OCI-LY3 (cell line): ENCODE measurements at regions not wholly inside any gene's neighbourhood (a gene's known extent, or its start where the extent isn't known, plus 50 kb on each side); places are given as distances from the start of the nearest gene placed in this dataset.

Experiments
- H2AFZ ChIP-seq: fragments of 200-600, 300-600 bp; shearing (Covaris generic); 2 replicates; pipeline ENCODE4 v1.6.0; 2014; ENCODE audit warnings: antibody characterized with exemption, low read depth, low read length
- H3K27ac ChIP-seq: fragments of 200-600, 300-600 bp; sonication (generic); 2 replicates; pipeline ENCODE4 v1.5.1; 2014; ENCODE audit warnings: mild to moderate bottlenecking, low read length, moderate library complexity, mixed read lengths
- H3K27me3 ChIP-seq: fragments of 200-600, 300-600 bp; sonication (generic); 2 replicates; pipeline ENCODE4 v1.6.1; 2014; ENCODE audit warnings: low read depth, low read length, mixed read lengths
- H3K36me3 ChIP-seq: fragments of 200-600, 300-600 bp; sonication (generic); replicated peaks from 2 replicates; pipeline ENCODE3; 2014; ENCODE audit warnings: low read depth, low read length, mixed read lengths
- H3K4me1 ChIP-seq: fragments of 300-600, 200-600 bp; sonication (generic); 2 replicates; pipeline ENCODE4 v1.6.1; 2014; ENCODE audit warnings: low read length, mixed read lengths
- H3K4me2 ChIP-seq: fragments of 200-600, 300-600 bp; sonication (generic); 2 replicates; pipeline ENCODE4 v1.6.1; 2014; ENCODE audit warnings: low read length, mixed read lengths
- H3K4me3 ChIP-seq: fragments of 300-600, 200-600 bp; sonication (generic); 2 replicates; pipeline ENCODE4 v1.5.1; 2014; ENCODE audit warnings: antibody characterized with exemption, mild to moderate bottlenecking, low read length, moderate library complexity
- H3K79me2 ChIP-seq: fragments of 300-600, 200-600 bp; shearing (Covaris generic); 2 replicates; pipeline ENCODE4 v1.6.1; 2014; ENCODE audit warnings: mild to moderate bottlenecking, low read length, mixed read lengths
- H3K9ac ChIP-seq: fragments of 300-600, 200-600 bp; shearing (Covaris generic); 2 replicates; pipeline ENCODE4 v1.6.0; 2014; ENCODE audit warnings: mild to moderate bottlenecking, low read length, moderate library complexity
- H3K9me3 ChIP-seq: fragments of 200-600, 300-600 bp; shearing (Covaris generic); 2 replicates; pipeline ENCODE4 v1.6.1; 2014; ENCODE audit warnings: low read length, mixed read lengths; ENCODE audit not compliant: insufficient read depth
- H4K20me1 ChIP-seq: fragments of 200-600, 300-600 bp; sonication (generic); 2 replicates; pipeline ENCODE4 v1.6.1; 2016; ENCODE audit warnings: low read length, mixed read lengths; ENCODE audit not compliant: insufficient read depth
- CTCF ChIP-seq: fragments of 200-600, 300-600 bp; sonication (generic); IDR thresholded peaks from 2 replicates; pipeline ENCODE4 v1.5.1; 2014; ENCODE audit warnings: antibody characterized with exemption, low read length, low read depth
- EZH2phosphoT487 ChIP-seq: fragments of 200-600 bp; shearing (Covaris generic); IDR thresholded peaks from 2 replicates; pipeline ENCODE4 v1.6.1; 2018; ENCODE audit warnings: antibody characterized with exemption, mixed run types, low read depth

- no peaks in the 10 kb centered on the region for H3K79me2 ChIP-seq
- H3K27me3 ChIP-seq: peaks cover 5% of the 10 kb centered on the region; the same call in 1 of the 2 replicates
- no peak overlapping the region for H2AFZ ChIP-seq
- no peak for TF ChIP-seq EZH2phosphoT487
- TF ChIP-seq CTCF: no peak
- H3K27ac ChIP-seq: no peak overlapping the region
- no peak overlapping the region for H3K4me2 ChIP-seq
- no peaks in the 10 kb centered on the region for H3K9me3 ChIP-seq
- no peak overlapping the region for H3K4me3 ChIP-seq
- no peak overlapping the region for H3K9ac ChIP-seq
- no peaks in the 10 kb centered on the region for H3K4me1 ChIP-seq
- H3K36me3 ChIP-seq: no peaks in the 10 kb centered on the region
- H4K20me1 ChIP-seq: no peaks in the 10 kb centered on the region
Measured at GRCh38 chr5:73274881-73275663, 102.1 kb downstream of the TMEM174 start.

GRCh38 chr5:73274121-73274520 is 101.1 kb downstream of the TMEM174 start:
- Histone ChIP-seq H3K27me3 (0 out of 2 replicates have a peak, but pooled peaks cover 5% of the 10 kb centered on the region), H3K4me1 (no peaks in the 10 kb centered on the region), H3K36me3 (no peaks in the 10 kb centered on the region), H3K79me2 (no peaks in the 10 kb centered on the region), H3K4me2 (no peak overlapping the region), H4K20me1 (no peaks in the 10 kb centered on the region), H3K9me3 (no peaks in the 10 kb centered on the region), H3K27ac (no peak overlapping the region), H2AFZ (no peak overlapping the region), H3K4me3 (no peak overlapping the region), H3K9ac (no peak overlapping the region)
- TF ChIP-seq EZH2phosphoT487 (no peak), CTCF (no peak)

- H3K79me2 ChIP-seq: no peaks in the 10 kb centered on the region
- H3K9ac ChIP-seq: no peak overlapping the region
- 0 out of 2 replicates have a peak, but pooled peaks cover 5% of the 10 kb centered on the region for H3K27me3 ChIP-seq
- no peaks in the 10 kb centered on the region for H3K4me1 ChIP-seq
- H3K9me3 ChIP-seq: no peaks in the 10 kb centered on the region
- H3K4me3 ChIP-seq: no peak overlapping the region
- H4K20me1 ChIP-seq: no peaks in the 10 kb centered on the region
- no peak overlapping the region for H2AFZ ChIP-seq
- no peaks in the 10 kb centered on the region for H3K36me3 ChIP-seq
- no peak for TF ChIP-seq EZH2phosphoT487
- TF ChIP-seq CTCF: no peak
- no peak overlapping the region for H3K4me2 ChIP-seq
- no peak overlapping the region for H3K27ac ChIP-seq
Measured at GRCh38 chr5:73273379-73274050, 100.5 kb downstream of the TMEM174 start.

GRCh38 chr5:73272351-73272750 is 99.4 kb downstream of the TMEM174 start:
- Histone ChIP-seq H3K9ac (no peak overlapping the region), H3K27ac (no peak overlapping the region), H4K20me1 (no peaks in the 10 kb centered on the region), H2AFZ (no peak overlapping the region), H3K36me3 (no peaks in the 10 kb centered on the region), H3K79me2 (no peaks in the 10 kb centered on the region), H3K27me3 (peaks cover 6% of the 10 kb centered on the region; the same call in 1 of the 2 replicates), H3K9me3 (no peaks in the 10 kb centered on the region), H3K4me1 (no peaks in the 10 kb centered on the region), H3K4me3 (no peak overlapping the region), H3K4me2 (no peak overlapping the region)
- TF ChIP-seq EZH2phosphoT487: no peak
- TF ChIP-seq CTCF: no peak
